ENCODE measurements at regions not wholly inside any gene's neighbourhood (a gene's known extent, or its start where the extent isn't known, plus 50 kb on each side); places are given as distances from the start of the nearest gene placed in this dataset.
"Not testable (repeated sequence)": the region's sequence is repeated elsewhere in the genome, so short reads cannot be mapped to it uniquely, and the experiment has no call there.

DNA sequence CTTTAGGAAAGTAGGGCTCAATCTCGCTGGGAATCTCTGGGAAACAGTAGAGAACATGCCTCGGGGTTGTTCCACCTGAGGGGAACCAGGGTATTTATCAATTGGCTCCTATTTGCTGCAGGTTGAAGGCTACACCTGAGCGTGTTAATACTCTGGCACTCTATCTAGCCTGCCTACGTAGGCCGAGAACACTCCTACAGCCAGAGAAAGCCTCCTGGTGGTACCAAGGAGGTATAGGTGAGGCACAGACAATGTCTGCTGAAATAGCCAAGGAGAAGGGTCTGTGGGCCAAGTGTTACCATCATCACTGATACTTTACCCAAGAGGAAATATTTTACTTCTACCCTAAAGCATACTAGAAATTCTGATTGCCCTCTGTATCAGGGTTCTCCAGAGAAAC is 341.0 kb upstream of the UBE2E2 start:
- TF ChIP-seq, protein P1, sequence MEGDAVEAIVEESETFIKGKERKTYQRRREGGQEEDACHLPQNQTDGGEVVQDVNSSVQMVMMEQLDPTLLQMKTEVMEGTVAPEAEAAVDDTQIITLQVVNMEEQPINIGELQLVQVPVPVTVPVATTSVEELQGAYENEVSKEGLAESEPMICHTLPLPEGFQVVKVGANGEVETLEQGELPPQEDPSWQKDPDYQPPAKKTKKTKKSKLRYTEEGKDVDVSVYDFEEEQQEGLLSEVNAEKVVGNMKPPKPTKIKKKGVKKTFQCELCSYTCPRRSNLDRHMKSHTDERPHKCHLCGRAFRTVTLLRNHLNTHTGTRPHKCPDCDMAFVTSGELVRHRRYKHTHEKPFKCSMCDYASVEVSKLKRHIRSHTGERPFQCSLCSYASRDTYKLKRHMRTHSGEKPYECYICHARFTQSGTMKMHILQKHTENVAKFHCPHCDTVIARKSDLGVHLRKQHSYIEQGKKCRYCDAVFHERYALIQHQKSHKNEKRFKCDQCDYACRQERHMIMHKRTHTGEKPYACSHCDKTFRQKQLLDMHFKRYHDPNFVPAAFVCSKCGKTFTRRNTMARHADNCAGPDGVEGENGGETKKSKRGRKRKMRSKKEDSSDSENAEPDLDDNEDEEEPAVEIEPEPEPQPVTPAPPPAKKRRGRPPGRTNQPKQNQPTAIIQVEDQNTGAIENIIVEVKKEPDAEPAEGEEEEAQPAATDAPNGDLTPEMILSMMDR (IDR thresholded peaks at IDR 0.05; ENCODE audit: insufficient read depth in 1 of 2, low read depth in 1 of 2, low read length in 1 of 2, severe bottlenecking in 1 of 2, unreplicated experiment in 1 of 2) = peak in 1 of 2 experiments; percentile 35
- H3K27me3 Mint-ChIP-seq (ENCODE audit: insufficient read depth, unreplicated experiment) = no peaks in the 10 kb centered on the region
- CTCF ChIA-PET = no interaction called here
- intact Hi-C loops (cut with micrococcal nuclease; ENCODE audit: unreplicated experiment) = loop anchor here (1.0 kb wide), 1 partner anchor 132 kb away; no protein-coding TSS in a partner anchor
- Histone ChIP-seq H3K36me3 (ENCODE audit: control insufficient read depth, insufficient read depth, low read length) (no peaks in the 10 kb centered on the region), H3K4me1 (no peaks in the 10 kb centered on the region), H3K27me3 (replicated peaks; ENCODE audit: control insufficient read depth, insufficient read depth, low read length) (no peaks in the 10 kb centered on the region), H3K4me3 (ENCODE audit: low read depth, low read length) (no peak overlapping the region), H3K9me3 (no peaks in the 10 kb centered on the region)
- no peak overlapping the region for H3K27ac Mint-ChIP-seq (ENCODE audit: unreplicated experiment)
- H3K36me3 Mint-ChIP-seq (ENCODE audit: insufficient read depth, unreplicated experiment) = no peaks in the 10 kb centered on the region
- no TSS peak for BruUV-seq (replicated peaks)
- no peaks in the 10 kb centered on the region for H3K9me3 Mint-ChIP-seq (ENCODE audit: unreplicated experiment)
- POLR2A ChIA-PET = no interaction called here
- H3K4me3 Mint-ChIP-seq (ENCODE audit: unreplicated experiment) = no peak overlapping the region
- H3K4me1 Mint-ChIP-seq (ENCODE audit: low read depth, unreplicated experiment) = no peaks in the 10 kb centered on the region
- peak in 1 of 2 experiments; percentile 5 for DNase-seq

DNA sequence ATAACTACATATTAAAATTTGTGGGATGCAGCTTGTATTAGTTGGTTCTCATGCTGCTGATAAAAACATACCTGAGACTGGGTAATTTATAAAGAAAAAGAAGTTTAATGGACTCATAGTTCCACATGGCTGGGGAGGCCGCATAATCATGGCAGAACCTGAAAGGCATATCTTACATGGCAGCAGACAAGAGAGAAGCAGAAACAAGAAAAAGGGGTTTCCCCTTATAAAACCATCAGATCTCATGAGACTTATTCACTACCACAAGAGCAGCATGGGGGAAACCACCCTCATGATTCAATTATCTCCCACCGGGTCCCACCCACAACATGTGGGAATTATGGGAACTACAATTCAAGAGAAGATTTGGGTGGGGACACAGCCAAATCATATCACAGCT is 320.3 kb upstream of the UBE2E2 start:
- H3K4me3 Mint-ChIP-seq (ENCODE audit: unreplicated experiment); CTCF ChIA-PET; BruUV-seq (replicated peaks); H3K4me1 Mint-ChIP-seq (ENCODE audit: low read depth, unreplicated experiment); H3K36me3 Mint-ChIP-seq (ENCODE audit: insufficient read depth, unreplicated experiment); DNase-seq; H3K4me3 ChIP-seq (ENCODE audit: low read depth, low read length); POLR2A ChIA-PET; H3K4me1 ChIP-seq; H3K27me3 Mint-ChIP-seq (ENCODE audit: insufficient read depth, unreplicated experiment); intact Hi-C loops (cut with micrococcal nuclease; ENCODE audit: unreplicated experiment); H3K27me3 ChIP-seq (replicated peaks; ENCODE audit: control insufficient read depth, insufficient read depth, low read length); H3K9me3 ChIP-seq; H3K36me3 ChIP-seq (ENCODE audit: control insufficient read depth, insufficient read depth, low read length); H3K9me3 Mint-ChIP-seq (ENCODE audit: unreplicated experiment); H3K27ac Mint-ChIP-seq (ENCODE audit: unreplicated experiment): not testable (repeated sequence)

DNA sequence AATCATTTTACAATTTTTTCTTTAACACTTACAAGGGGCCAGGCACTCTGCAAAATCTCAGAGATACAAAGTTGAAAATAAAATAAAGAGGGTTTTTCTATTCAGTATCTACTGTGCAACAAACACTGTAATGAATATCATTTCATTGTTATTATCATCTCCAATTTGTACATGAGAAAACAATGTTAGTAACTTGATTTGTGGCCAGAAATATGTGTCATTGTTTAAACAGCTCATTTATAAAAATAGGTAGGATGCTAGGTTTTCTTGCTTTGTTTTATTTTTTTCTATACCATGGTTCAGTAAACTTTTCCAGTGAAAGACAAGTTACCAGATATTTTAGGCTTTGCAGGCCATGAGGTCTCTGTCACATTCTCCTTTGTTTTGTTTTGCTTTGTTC is 318.1 kb upstream of the UBE2E2 start:
- H3K9me3 Mint-ChIP-seq (ENCODE audit: unreplicated experiment) = no peaks in the 10 kb centered on the region
- Histone ChIP-seq H3K36me3 (ENCODE audit: control insufficient read depth, insufficient read depth, low read length) (no peaks in the 10 kb centered on the region), H3K4me3 (ENCODE audit: low read depth, low read length) (no peak overlapping the region), H3K27me3 (replicated peaks; ENCODE audit: control insufficient read depth, insufficient read depth, low read length) (no peaks in the 10 kb centered on the region), H3K4me1 (no peaks in the 10 kb centered on the region), H3K9me3 (no peaks in the 10 kb centered on the region)
- ChIA-PET POLR2A (no interaction called here), CTCF (no interaction called here)
- H3K27ac Mint-ChIP-seq (ENCODE audit: unreplicated experiment) = no peak overlapping the region
- intact Hi-C loops (cut with micrococcal nuclease; ENCODE audit: unreplicated experiment) = no loop called here
- no TSS peak for BruUV-seq (replicated peaks)
- no peaks in the 10 kb centered on the region for H3K36me3 Mint-ChIP-seq (ENCODE audit: insufficient read depth, unreplicated experiment)
- H3K4me1 Mint-ChIP-seq (ENCODE audit: low read depth, unreplicated experiment) = no peaks in the 10 kb centered on the region
- H3K4me3 Mint-ChIP-seq (ENCODE audit: unreplicated experiment) = no peak overlapping the region
- no peak for DNase-seq
- TF ChIP-seq, protein P1 (IDR thresholded peaks at IDR 0.05; ENCODE audit: insufficient read depth in 1 of 2, low read depth in 1 of 2, low read length in 1 of 2, severe bottlenecking in 1 of 2, unreplicated experiment in 1 of 2) = no peak
- peaks cover 3% of the 10 kb centered on the region for H3K27me3 Mint-ChIP-seq (ENCODE audit: insufficient read depth, unreplicated experiment)

All from Caco-2 (cell line).